ENCODE measurements at regions not wholly inside any gene's neighbourhood (a gene's known extent, or its start where the extent isn't known, plus 50 kb on each side); places are given as distances from the start of the nearest gene placed in this dataset.

DNA sequence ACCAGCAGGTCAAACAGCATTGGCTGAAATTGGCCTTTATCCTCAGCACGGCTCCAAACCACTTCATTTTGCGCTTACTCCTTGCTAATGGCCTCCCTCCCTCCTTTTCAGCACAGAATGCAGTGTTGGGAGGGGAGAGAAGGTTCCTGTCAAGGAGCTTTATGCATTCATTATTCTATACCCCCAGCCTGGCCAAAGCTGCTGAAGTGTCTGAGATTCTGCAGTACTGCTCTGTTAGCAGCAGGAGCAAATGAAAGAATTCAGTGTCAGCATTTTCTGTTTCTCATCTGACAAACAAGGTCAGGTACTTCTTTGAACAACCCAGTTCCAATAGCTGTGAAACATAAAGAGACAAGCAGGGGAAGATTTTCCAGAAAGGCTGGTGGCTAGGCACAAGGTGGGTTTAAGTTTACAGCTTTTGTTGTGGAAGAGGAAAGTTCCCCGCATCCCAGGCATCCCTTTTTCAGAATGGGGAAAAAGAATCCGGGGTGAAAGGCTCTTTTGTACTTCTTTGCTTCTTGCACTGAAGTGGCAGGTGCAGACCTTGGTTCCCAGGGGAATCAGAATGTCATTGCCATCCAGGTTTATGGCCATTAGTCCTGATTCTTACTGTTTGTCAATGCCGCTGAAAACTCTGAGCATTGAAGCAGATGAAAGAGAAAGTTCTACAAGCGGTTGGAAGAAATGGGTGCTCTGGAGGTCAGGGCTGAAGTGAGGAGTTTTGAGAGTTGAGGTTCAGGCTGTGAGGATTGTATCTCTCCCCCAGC lies 109.3 kb upstream of the APC start:
- DNase-seq: no peak

DNA sequence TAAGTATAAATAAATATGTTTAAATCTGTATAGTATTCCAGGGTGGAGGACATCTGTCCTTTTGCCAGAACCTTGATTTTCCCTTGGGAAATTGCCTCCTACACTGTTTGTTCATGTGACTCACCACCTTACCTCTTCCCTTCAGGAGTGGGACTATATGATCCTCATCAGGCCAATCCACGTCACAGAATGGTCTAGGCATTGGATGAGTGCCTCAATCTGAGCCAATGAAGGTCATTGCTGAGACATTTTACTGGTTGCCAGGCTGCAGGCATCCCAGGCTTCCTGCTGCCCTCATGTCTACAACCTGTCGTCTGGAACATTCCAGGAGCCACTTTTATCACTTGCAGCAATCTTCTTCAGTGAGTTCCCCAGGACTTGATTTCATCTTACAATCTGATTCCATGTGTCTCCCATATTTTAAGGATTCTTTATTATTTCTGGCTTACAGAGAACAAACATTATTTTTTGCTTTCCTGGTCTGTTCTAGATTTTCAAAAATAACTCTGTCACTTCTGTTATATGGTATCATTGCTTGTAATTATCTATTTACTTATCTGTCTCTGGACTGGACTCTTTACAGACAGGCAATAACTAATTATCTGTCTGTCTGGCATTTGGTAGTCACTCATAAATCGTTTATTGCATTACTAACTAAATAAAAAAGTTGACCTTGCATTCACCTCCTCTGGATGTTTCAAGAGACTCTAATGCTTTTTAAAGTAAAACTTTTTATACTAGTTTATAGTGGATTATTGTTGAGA lies 107.3 kb upstream of the APC start:
- DNase-seq: no peak

DNA sequence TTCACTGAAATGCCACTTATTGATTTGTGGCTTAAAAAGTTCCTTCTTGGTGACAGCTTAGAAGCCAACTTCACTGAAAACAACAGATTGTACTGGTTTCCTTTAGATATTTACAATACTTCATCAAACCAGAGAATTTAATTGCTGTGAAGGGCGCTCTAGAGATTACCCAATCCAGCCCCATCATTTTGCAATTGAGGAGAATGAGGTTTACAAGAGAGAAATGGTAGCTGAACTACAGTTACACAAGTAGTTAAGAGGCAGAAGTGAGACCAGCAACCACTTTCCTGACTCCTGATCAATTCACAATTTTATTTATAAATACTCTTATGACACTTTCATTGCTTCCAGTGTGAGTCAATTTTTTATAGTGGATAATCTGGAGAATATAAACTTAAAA lies 103.5 kb upstream of the APC start:
- DNase-seq: no peak

DNA sequence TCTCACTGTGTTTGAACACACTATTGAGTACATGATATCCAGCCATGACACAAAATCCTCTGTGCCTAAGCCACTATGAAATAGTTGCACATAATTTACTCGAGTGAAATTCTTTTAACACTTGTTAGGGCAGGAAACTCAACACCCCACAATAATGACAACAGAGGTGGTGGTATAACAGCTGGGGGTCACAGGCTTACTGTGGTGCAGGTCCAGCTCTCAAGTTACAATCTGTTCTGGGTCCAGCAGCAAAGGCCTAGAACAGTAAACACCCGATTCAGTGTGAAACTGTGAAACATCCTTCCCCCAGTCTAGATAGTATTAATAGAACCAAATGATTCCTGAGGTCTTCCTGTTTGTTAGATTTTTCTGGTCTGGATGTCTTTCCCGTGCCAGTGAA lies 102.9 kb upstream of the APC start:
- DNase-seq: no peak

DNA sequence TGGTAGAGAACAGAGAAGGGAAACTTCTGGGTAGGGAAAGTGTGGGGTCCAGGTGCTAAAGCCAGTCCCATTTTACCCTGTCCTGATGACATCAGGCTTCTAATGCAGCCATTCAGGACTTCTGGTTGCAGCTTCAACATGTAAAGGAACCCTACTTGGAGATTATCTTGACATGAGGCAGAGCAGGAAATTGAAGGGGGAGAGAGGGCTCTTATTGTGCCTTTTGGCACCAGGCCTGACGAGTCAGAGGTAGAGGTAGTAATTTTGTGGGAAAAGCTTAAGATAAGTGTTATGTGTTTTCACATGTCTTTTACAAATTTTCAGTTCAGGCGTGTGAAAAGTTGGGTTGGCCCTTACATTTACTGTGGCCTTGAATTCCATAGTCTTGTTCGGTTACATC lies 102.4 kb upstream of the APC start:
- peak; percentile 32 for DNase-seq

DNA sequence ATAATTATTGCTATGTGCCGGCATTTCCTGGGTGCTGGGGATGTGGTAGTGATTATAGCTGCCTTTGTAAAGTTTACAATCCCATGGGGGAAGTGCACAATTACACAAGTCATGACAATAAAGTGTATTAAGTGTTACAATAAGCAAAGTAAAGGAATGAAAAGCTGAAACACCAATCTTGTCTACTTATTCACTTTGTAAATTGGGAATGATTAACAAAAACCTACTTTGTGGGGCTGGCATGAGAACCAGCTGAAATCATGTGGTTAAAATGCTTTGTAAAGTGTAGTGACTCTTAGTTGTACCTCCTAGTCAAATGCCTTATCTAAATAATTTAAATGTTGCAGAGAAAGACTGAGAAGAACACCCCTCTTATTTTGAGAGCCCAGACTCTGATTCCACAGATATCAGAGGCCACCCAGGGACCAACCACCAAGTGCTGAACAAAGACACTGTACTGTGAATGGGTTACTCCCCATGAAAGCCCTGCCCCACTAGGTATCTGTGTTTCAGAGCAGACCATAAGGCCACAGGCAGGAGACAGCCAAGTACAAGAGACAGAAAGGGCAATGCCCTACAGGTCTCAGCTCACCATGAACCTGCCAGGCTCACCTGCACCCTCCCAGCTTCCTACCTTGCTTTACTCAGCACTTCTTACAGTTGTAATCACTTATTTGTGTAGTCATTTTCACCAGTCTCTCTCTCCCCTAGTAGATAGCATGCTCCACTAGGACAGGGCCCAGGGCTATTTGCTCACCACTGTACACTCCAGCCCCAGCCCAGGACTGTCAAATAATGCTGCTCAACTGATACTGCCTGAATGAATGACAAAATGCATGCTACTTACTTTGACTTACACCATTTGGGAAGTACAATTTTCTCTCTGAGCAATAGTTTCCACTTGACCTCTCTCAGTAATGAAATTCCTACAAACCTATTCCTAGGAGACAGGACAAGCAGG lies 101.6 kb upstream of the APC start:
- peak; percentile 85 for DNase-seq

DNA sequence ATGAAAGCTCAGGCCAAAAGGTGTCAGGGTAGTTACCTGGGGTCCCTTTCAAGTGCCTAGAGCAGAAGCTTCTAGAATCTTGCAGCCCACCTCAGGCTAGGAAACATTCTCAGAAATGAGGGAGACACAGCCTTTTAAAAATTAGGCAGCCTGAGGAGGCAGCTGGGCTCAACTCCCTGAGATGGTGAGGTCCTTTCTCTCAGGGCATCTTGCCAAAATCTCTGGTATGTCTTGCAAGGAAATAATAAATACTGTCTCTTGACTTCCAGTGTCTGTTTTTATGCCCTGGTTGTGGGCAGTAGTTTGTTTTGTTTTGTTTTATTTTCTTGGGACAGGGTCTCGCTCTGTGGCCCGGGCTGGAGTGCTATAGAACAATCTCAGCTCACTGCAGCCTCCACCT lies 100.9 kb upstream of the APC start:
- peak; percentile 23 for DNase-seq

DNA sequence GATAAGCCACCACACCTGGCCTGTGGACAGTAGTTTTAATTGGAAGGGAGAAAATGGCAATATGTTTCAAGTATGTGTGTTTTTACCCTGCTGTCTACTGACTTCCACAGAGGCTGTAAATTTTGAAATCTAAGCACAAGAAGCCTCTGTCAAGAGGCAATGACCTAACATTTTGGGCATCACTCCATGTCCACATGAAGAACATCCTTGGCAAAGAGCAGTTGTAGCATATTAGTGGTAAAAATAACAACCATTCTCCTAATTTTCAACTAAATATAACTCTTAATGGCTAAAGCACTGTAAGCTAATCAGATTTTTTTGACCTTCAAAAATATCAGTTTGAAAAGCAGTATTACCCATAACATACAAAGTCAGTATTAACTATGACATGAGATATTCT lies 100.3 kb upstream of the APC start:
- DNase-seq: no peak

DNA sequence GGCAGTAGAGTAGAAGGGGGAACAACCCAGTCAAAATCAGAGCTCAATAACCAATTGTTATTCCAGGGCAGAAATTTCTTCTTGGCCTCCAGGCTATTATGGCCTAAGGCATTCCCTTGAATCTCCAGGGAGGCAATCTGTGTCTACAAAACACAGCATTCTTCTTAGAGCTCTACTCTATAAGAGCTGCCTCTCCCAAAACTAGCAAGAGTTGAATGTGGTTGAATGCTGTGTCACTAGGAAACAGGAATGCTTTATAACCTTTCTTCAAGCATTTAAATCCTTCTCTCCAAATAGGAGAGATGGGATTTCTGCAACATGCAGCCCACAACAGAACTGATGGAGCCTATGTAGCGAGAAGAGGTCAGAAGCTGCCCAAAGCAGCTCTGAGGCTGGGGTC lies 97.1 kb upstream of the APC start:
- DNase-seq: no peak

DNA sequence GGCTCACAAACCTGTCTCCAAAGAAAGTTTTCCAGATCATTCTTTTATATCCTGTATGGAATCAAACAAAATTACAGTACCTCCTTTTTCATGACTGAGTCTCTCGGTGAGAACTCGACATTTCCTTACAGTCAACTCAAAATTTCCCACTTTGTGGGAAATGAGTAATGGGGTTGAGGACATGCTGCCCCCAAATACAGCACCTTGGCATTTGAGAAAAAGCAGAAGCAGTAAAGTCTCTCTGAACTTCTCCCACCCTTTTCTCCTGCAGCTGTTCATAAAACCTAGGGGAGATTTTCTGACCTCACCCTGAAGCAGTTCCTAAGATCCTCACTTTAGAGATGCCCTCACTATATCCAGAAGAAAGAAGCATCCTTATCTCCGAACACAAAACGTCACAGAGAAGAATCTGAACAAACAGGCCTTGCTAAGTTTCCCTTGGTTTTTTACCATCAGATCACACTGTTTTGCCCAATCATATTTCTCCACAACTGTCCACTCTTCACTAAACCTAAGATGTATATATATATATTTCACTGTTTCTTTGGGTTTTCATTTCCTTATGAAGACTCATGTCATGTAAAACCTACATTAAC lies 96.1 kb upstream of the APC start:
- DNase-seq: no peak

DNA sequence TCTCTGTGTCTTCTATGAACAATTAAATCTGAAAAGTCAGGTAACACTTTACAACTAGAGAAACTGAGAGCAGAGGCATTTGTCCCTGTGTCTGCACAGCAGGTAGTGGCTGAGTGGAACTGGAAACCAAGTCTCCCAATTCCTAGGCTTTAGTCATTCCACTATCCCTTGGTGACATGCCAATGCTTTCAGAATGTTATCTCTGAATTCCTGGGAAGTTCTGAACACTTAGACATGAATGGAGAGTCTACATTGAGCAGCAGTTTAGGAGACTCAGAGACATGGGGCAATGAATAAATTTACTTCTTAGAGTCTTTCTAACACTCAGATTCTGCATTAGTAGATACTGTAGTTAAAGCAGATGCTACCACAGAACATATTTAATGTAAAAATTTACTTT lies 94.8 kb upstream of the APC start:
- no peak for DNase-seq

DNA sequence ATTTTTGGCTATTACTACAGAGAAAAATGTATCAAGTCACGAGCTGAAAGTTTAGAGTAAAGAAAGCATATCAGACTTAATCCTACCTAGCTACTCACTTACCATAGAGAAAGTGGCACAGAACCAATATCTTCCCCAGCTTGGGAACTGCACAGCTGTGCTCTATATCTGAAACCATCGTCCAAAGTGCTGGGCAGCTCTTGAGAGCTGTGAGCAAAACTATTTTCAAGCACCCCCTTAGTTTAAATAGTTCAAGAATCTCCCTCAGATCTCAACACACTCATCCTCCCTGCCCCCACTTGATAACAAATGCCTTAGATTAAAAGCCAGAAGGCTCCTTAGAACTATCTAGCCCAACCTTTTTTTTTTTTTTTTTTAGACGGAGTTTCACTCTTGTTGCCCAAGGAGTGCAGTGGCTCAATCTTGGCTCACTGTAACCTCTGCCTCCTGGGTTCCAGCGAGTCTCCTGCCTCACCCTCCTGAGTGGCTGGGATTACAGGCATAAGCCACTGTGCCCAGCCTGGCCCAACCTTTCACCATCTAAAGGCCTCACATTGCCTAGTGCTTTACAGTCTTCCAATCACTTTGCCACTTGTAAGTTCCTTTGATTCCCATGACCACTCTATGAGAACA lies 94.2 kb upstream of the APC start:
- no peak for DNase-seq

DNA sequence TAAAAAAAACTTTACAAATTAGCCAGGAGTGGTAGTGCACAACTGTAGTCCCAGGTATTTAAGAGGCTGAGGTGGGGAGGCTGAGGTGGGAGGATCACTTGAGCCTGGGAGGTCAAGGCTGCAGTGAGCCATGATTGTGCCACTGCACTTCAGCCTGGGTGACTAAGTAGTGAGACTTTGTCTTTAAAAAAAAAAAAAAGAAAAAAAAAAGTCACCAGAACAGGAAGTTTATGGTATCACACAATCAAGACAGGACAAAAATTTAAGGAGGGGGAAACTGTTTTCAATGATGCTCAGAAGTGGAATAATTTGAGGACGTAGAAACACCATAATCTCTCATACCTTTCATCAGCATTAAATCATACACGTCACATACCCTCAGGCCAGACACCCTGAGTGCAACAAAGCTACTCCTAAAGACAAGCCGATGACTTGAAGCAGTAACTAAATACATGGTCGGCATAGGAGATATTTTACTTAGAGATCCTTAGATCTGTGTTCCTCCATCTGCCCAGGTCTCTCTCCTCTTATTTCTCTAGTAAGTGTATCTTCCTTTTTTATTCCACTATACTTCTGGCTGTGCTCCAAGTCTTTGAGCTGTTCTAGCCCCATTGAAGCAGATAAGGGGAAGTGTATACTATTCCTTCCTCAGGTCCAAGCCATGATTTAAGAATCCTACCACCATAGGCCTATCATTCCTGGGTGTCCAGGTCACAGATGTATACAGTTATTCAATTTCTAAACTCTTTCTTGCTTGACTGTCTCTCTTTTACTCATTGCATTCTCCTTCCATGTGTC lies 91.3 kb upstream of the APC start:
- DNase-seq: peak; percentile 57

DNA sequence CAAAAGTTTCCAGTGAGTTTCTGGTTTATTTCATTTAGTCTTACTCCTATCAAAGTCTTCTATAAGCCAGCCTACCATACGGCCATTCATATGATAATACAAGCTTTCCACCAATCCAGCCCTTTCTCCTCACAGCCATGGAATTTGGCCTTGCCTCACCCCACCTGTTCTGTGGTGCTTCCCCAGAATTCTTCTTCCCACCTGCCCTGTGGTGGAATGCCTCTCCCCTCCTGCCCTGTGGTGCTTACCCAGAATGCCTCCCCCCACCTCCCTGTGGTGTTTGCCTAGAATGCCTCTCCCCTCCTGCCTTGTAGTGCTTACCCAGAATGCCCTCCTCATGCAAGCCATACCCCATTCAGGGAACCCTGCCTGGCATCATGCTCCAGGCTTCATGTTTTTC lies 90.3 kb upstream of the APC start:
- DNase-seq: no peak

DNA sequence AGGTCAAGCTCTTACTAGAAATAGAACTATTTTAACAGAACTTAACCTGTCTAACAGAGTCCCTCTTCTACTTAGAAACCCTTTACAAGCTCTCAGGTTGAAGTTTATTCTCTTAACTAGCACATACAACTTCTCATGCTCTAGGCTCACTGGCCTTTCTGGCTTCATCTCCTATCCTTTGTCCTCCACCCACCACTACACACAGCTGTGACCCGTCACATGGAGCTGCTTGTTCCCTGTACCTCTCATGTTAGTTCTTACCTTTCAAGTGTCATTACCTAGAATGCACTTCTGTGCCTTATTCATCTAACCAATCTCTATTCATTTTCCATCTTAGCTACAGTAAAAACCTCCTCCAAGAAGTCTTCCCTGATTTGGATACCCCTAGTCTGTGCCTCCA lies 89.4 kb upstream of the APC start:
- DNase-seq: no peak

DNA sequence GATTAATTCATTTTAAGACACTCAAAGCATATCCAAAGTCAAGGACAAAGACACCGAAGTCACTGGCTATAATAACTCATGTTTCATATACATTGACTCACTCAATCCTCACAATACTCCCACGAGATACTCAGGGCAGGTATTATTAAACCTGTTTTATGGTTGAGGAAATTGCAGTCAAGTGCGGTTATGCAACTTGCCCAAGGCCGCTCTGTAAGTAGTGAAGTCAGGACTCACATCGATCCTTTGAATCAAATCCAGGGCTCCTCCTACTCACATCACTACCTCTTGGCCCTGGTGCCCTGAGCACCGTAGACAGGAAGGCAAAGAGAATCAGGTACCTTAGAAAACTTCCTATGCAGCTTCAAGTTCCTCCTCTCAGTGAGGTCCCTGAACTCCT lies 87.8 kb upstream of the APC start:
- DNase-seq: no peak

DNA sequence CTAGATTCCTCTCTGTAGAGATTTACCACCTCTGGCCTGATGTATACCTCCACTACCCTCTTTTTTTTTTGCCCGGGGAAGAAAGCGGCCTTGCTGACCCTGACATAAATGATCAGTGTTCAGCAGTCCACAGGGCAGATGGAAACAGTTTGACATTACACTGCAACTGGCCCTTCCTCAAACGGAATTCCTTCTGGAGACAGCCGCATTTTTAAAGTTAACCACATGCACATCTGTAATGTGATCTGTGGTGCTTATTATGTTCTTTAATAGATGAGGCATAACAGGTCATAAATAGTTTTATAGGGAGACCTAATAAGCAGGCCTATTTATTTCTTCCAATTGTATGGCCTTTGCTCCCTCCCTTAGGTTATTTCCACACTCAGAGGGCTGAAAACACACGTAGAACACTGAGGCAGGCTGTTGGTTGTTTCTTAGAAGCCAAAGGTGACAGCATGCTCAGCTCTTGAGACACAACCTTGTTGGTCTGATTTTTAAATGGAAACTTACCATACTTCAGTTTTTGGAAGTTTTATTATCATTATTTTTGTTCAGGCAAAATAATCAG lies 84.0 kb upstream of the APC start:
- no peak for DNase-seq

DNA sequence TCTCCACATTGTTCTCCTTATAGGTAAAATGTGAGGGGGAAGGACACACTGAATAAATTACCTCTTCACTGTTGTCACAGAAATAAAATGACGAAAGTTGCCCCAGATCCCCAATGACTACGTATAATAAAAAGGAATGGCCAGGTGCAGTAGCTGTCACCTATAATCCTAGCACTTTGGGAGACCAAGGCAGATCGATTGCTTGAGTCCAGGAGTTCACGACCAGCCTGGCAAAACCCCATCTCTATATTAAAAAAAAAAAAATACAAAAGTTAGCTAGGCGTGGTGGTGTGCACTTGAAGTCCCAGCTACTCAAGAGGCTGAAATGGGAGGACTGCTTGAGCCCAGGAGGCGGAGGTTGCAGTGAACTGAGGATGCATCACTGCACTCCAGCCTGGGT lies 82.2 kb upstream of the APC start:
- no peak for DNase-seq

DNA sequence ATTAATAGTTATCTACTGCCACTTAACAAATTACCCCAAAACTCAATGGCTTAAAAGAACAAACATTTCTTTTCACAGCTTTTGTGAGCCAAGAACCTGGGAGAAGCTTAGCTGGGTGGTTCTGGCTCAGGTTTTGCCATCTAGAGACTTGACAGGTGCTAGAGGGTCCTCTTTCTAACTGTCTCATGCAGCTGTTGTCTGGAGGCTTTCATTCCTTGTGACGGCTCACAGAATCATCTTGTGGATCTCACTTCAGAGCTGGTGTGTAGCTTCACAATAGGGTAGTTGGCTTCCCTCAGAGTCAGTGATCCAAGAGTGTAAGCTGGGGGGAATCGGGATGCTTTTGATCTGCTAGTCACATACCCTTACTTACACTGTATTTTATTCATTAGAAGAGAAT lies 81.2 kb upstream of the APC start:
- no peak for DNase-seq

DNA sequence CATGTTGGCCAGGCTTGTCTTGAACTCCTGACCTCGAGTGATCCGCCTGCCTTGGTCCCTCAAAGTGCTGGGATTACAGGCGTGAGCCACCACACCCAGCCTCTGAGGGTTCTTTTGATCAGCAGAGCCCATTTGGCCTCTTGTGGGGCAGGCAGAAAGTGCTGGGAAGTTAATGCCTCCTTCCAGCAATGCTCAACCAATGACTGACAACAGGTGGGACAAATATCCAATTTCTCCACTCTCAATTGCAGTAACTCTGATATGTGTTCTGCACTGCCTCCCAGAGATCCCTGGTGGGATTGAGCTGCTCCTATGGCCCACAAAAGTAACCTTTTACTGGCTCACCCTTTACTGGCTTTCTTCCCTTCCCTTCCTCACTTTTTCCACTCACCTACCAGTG lies 79.9 kb upstream of the APC start:
- DNase-seq: no peak

DNA sequence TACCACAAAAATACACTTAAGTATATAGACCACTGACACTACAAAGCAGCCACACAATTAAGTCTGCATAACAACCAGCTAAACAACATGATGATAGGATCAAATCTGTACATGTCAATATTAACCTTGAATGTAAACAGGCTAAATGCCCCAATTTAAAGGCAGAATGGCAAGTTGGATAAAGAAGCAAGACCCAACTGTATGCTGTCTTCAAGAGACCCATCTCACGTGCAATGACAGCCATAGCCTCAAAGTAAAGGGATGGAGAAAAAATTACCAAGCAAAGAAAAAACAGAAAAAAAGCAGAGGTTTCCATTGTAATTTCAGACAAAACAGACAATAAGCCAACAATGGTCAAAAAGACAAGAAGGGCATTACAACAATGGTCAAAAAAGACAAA lies 77.3 kb upstream of the APC start:
- DNase-seq: no peak

Measured in hematopoietic multipotent progenitor cell treated with erythropoietin and hydrocortisone succinate and interleukin-3 and kit ligand, for 8 days (in vitro differentiated cells).